Astrocyte of the hippocampus (primary cell): ENCODE measurements at regions not wholly inside any gene's neighbourhood (a gene's known extent, or its start where the extent isn't known, plus 50 kb on each side); places are given as distances from the start of the nearest gene placed in this dataset.

Experiments used
- DNase-seq: peaks from one replicate; pipeline ENCODE4 v3.0.0; 2011; ENCODE audit warnings: low read depth, low spot score

DNA sequence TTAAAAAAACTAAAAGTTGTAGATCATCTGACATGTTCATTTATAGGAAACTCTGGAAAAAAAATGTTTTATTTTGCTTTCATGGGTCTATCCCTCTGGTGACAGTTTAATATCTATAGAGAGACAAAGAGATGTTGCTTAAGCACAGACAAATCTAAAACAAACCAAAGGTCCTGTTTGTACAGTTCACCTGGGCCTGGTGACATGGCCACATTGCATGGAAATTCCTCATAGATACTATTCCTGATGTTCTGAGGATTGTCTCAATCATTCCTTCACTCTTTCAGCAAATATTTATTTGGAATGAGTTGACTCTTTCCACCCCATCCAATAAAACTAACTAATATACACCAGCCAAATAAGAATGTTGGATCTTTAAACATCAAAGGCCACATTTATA is 259.1 kb upstream of the NOCT start:
- DNase-seq: no peak

DNA sequence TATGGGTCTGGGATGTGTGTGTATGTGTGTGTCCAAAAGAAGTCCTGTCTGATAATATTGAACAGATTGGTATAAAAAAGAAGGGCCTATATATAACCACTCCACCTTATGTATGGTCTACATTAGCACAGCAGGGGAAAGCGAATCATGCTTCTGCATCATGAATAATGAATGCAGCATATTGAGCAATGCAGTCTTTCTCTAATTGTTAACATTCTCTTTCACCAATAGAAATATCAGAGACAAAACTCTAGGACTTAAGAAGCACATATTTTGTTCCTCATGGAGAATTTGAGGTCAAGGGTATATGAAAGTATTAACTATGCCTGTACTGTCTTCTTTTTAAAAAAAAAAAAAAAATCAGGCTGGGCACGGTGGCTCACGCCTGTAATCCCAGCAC is 264.3 kb upstream of the NOCT start:
- no peak for DNase-seq

DNA sequence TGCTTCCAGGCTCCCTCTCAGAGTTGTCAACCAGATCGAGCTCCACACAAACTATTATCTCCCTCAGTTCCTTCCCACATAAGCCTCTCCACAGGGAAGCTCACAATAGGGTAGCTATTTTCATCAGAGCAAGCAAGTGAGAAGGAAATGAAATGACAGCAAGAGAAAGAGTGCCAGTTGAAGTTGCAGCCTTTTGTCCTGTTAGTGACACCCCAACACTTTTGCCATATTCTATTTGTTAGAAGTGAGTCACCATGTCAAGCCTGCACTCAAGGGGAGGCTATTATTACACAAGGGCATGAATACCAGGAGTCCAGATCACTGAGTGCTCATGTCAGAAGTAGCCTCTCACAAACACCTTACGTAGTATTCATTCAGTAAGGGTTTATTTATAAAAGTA is 266.3 kb upstream of the NOCT start:
- DNase-seq: peak; percentile 34

DNA sequence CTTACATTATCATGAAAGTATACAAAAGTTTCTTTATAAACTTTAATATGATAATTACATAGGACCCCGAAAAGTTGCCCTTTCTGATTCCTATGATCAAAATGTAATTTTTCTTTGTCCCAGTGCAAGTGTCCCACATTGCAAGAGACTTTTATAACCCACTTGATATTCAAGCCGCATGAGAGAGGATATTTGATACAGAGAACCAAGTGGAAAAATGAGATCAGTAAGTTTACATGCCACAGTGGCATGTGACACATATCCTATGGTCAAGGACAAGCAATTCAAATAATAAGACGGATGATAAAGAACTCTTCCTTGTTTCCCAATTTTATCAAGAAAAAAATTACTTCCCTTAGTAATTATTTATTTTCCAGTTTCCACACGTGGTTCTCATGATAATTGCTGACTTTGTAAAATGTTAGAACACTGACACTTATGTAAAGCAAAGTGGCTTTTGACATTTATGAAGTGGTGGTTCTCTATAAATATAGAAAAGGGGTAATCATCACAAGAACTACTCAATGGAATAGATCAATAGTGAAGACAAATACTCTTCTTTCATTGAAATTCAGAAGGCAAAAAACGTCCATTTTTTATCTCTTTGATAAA is 273.7 kb upstream of the NOCT start:
- no peak for DNase-seq

DNA sequence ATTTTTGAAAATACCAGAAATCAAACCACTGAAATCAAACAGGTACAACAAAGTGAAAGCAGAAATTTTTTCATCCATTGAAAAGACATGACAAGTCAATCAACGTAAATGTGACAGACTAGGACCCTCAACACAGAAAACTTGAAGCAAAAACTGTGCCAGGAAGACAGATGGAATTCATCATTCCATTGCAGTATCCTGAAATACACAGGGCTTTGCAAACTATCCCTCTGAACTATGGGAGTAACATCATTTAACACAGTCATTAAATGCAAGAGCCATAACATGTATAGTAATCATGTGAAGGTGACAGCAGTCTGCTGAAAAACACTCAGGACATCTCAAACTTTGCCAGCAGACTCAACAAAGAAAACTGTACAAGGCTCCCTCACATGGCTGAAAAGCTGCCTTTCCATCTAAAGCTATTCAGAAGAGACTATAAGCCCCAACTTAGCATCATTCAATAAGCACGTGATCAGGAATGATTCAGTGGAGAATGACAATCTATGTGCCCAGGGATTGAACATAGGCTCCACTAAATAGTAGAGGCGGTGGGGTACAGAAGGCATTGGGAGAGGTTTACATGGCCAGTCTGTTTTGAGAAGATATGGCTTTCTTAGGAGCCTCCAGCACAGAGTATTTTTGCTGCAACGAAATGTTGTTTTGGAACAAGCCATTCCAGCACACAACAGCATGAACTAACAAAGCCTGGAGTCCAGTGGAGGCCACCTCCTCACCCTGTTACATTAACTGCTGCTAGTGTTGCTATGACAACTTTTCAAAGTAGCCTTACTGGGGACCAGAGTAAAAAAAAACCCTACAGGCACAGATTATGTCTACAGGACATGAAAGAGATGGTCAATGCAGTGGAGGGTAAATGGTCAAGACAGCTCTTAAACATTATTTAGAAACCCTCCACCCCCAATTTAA is 274.5 kb upstream of the NOCT start:
- no peak for DNase-seq

DNA sequence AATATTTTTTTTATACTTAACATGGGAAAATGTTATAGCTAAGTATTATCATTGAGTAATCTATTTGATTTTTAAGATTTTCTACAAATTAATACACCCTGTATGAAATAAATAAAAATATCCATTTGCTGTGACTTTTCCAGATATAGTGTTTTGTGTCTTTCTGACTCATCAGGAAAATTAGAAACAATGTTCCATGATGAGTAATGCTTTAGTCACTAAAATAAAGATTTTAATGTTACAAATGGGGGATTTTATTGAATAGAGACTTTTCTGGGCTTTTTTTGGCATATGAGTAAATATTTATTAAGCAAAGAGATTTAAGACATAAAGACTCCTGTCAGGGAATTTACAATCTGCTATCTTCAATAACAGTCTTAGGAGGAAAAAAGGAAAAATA is 279.2 kb upstream of the NOCT start:
- peak; percentile 11 for DNase-seq

DNA sequence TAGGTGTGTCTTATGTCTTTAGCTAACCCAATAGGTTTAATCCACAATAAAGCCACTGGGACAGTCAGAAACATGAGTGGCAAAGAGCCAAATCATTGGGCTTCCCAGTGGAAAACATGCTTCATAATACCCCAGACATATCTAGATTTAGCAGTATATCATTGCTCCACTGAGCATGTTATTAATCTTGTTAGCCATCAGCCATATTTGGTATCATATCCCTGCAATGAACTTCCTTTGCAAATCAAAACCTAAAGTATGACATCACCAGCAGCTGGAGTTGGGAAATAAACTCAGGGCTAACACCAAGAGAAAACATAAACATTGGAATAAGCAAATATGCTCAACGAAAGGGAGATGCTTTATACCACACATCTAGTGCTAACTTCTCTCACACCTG is 280.8 kb upstream of the NOCT start:
- peak; percentile 26 for DNase-seq

DNA sequence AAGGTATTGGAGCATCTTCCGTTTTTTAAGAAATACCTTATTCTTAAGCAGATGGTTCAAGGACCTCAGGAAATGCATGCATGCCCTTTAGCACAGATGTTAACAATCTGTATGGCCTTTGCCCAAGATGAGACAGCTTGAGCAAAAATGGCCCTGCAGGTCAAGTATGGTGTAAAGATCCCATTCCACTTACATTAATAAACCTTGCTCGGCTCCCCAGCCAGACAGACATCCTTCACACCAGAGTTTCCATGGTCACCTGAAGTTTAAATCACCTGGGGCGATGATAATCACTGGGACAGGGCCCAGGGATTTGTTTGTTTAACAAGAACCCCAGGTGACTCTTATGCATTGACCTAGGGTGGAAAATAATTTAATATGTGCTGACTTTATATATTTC is 287.0 kb upstream of the NOCT start:
- no peak for DNase-seq

DNA sequence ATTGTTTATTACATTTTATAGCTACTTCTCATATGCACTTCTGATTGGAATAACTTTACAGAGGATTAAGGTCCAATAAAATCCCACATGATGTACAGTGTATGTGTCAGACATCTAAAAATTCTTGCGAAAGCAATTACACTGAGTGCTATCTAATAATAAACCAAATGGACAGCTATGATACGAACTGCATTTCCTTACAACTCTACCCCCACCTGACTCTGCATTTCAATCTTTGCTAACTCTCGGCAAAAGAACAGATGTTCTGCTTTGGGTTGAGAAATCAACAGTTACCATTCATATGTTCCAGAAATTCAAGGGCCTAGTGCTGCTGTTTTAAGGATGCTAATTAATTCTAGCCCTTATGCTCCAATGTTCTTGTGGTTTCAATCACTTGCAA is 287.9 kb upstream of the NOCT start:
- DNase-seq: no peak

DNA sequence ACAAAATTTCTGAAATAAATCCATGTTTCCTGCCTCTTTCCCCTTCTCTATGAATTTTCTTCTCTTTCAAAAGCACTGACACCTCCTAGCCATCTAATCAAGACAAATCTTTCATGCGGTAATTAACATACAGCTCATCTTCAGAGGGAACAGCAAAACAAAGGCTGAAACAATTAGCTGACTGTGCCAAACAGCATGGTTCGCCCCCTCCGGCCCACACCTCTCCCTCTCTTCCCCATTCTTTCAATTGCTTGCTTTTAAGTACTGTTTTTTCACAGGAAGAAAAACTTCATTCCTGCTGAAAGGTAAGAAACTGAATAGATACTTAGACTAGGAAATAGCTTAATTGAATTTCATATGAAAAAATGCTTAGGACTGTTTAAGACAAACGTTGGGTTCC is 291.1 kb upstream of the NOCT start:
- no peak for DNase-seq

DNA sequence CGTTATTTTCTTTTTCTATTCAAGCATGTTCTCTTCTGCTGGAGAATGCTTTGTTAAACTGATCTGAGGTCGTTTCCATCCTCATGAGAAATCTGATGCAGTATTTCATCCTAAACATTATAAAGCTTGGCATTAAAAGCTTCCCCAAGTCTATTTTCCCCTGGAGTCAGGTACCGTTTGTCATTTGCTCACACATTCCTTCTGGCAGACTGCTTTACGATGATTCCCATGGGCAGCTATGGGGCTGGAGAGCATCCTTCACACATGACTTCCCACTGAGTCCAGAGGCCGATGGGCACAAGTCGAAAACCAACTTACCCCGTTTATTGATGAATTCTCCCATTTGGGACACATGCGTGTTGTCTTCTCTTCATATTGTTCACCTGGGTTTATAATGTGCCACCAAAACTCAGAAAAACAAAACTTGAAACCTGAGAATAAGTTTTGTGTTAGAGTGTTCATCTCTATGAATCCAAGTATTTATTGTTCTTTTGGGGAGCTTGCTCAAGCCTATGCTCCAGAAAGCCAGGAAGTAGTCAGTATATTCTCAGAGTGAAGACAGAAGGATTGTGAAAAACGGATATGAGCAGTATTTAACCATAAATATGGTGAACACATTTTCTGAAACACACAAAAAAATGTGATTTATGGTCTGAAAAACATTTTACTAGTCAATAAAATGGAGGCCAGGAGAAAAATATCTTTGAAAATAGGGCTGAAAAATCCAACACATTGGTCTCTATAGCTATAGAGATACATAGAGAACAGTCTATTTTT is 298.8 kb upstream of the NOCT start:
- DNase-seq: no peak

DNA sequence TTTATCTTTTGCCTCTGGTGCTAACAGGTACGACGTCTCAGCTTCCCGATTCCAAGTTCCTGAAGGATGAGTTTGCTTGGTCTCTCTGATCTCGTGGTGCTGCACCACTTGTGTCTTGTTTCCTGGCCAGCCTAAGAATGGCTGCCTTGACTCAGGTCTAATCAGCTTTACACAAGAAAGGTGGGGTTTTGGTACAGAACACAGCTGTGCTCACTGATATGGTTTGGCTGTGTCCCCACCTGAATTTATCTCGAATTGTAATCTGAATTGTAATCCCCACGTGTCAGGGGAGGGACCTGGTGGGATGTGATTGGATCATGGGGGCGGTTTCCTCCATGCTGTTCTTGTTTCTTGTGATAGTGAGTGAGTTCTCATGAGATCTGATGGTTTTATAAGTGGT is 305.3 kb upstream of the NOCT start:
- DNase-seq: no peak

DNA sequence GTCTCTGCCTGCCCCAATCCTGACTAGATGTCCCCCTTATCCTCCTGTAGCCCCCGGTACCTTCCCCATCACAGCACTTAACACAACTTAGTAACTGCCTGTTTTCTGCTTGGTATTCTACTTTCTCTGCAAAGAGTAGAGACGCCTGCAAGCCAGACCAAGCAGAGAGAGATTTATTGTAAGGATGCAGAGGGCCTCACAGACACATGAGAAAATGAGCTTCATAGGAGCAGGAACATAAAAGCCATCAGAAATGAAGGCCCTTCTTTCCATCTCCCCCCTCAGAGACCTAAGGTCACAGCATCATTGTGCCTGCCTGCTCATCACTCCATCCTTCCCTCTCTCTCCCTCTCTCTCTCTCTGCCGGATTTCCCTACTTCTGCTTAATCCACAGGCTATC is 305.7 kb upstream of the NOCT start:
- no peak for DNase-seq

DNA sequence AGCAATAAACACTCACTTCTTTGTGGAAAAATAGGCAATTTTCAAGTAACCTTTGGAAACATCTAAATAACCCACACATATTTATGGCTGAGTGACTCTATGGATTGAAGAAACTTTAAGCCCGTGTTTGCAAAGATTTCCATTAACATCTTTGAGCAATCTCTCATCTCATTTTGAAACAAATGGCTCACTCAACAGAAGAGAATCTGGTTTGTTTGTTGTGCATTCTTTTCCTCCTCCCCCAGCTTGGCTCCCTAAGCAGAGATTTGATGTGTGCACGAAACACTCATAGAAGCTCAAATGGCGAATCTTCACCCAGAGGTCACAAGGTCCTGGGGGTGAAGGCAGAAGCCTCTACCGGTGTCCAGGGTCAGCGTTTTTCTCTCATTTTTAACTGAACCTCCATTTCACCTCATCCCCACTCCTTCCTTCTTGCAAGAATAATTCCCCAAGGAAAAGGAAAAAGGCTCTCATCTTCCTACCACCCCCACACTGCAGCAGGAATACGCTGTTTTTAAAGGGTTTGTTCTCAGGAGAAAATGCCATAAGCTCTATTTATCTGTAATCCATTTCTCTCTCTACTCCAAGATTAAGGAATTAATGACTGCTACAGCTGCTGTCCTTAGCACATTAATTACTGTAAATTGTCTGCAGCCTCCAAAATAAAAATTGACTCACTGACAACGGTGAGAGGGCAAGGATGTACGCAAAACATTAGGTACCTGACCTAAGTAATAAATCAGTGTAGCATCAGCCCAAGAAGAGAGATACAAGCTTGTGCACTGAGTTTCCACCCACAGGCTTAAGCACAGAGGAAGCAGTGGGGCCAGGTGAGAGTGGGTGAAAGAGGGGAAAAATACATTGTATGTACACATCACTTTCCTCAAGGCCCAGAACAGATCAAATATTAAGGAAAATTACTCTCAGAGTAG is 307.6 kb upstream of the NOCT start:
- peak; percentile 16 for DNase-seq

DNA sequence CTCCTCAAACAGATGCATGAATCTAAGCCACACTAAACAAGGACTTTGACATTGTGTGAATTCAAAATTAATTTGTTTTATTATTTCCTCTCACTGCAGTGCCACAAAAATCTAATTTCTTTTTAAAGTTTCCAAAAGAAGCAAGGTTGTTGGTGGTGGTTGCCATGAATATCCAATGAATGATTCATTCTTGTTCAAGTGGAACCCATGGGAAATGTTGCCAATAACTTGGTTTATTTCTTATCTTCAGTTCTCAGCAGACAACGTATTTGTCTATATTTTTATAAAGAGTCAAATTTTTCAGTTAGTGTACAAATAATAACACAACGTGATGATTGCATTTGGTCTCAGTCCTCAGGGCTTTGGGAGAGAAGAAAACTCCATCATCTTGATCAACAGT is 309.4 kb upstream of the NOCT start:
- peak; percentile 62 for DNase-seq

DNA sequence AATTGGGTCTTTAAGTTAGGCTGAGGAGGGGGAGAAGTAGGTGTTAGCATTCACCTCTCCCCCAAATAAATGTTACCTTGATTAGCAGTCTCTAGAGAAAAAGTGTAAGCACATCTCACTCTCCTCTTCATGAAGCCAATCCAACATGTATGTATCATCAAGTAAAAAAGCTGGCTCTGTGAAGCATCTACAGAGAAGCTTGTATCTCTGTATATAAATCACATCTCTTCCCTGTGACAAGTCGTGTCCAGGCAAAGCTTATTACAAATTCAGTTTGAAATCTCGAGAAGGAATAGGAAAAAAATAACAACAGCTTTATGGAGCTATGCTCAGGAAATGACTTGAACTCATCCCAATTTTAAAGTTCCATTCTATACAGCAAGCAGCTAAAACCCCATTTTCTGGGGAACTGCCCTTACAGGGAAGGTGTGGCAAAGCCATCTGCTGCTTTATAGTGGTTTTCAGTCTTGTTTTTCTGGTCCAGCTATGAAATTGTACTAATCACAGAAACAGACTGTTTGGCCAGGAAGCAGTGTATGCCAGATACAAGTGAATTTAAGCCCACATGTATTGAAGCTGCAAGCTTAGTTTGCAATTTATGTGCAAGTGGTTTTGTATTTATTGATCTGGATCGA is 313.3 kb upstream of the NOCT start:
- DNase-seq: no peak

DNA sequence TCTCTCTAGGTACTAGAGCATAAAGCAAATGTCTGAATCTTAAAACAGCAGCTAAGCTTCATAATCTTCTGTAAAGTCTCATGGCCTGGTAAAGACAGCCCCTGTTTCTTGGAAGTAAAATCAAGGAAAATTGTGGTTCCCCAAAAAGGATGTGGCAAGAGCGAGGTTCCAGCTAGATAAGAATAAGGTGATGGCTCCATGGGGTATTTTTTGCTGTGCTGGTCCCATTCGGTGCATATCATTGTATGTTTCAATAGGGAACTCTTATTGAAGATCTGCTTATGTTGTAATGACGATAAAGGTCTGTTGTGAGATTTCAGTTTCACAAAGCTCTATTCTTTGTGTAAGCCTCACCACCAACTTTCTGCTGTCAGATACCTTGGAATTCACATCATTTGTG is 316.9 kb upstream of the NOCT start:
- no peak for DNase-seq

DNA sequence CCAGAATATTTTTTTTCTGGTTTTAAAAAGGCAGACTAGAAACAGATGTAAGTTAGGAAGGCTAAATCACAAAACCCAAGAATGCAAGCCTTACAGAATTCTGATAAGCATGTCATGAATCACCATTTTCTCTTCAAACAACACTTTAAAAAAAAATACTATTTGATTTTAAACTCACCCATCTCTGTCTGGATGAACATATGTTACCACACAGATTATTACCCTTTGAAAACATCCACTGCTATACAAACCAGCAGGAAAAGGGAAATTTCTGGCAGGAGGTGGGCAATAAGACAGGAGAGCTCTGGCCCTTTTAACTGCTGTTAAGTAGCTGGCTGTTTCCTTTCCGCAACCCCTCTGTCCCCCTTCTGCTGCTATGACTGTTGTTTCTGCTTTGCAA is 317.7 kb upstream of the NOCT start:
- DNase-seq: peak; percentile 18

DNA sequence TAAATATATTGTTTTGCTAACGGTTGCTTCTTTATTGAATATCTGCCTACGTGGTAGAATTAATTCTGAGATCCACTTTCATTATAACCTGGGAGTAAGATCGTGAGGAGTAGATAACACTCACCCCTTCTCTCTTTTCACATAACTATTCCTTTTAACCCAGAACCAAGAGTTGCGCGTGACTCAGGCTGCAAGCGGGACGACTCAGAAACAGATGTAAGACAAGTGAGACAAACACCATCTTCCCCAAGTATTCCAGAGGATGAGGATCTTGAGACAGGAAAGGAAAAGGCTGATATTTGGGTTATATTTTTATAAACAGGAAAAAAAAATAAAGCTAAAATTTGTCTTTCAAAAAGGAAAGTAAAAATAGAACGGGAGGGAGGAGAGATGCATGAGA is 318.8 kb upstream of the NOCT start:
- DNase-seq: no peak

DNA sequence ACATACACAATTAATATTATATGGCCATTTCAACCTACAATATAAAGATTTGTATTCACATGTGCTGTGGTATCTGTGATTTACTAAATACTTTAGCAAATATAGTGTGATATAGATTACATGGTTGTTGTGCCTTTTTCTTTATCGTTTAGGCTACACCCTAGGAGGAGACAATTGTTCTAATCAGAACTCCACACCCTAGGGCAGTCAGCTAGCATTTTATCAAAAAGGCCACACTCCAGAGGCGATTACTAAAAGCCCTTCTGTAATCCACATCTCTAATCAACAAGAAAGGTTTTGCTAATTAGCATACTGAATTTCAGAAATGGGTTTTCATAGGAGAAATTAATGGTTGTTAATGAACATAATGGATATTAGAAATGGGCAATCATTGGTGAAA is 319.5 kb upstream of the NOCT start:
- no peak for DNase-seq

DNA sequence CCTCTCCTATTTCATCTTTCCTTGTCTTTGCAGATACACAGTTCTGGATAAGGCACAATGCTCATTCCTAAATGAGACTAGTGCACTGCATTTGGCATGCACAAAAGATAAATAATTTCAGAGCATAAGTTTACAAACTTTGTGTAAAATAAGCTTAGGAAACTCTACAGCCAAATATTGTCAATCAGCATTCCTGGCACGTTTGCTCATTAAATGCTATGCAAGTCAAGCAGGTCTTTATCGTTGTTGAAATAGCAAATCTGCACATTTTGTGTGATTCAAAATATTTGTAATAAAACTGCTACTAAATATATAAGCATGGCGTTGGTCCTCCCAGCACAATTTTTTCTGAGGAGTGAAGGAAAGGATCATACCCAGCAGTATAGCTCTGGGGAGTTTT is 322.1 kb upstream of the NOCT start:
- peak; percentile 14 for DNase-seq
